ENCODE measurements at regions not wholly inside any gene's neighbourhood (a gene's known extent, or its start where the extent isn't known, plus 50 kb on each side); places are given as distances from the start of the nearest gene placed in this dataset.
A peak's percentile ranks its signal among the peaks of the same experiment; 100 is the strongest.
"Not testable (repeated sequence)": the region's sequence is repeated elsewhere in the genome, so short reads cannot be mapped to it uniquely, and the experiment has no call there.

DNA sequence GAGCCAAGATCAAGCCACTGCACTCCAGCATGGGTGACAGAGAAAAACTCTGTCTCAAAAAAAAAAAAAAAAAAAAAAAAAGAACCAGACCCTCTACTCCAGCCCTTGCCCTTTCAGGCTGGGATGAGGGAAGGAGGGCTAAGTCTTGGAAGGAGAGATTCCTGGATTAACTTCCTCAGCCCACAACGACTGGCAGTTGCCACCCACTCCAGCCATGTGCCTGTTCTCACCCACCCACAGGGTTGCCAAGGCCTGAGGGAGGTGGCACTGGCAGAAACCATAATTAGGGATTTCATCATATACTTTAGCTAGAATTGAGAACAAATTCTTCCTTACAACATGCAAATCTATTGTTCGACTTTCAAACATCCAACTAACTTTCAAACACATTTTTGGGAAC is 87.8 kb upstream of the SLC30A5 start:
- no peak for DNase-seq

DNA sequence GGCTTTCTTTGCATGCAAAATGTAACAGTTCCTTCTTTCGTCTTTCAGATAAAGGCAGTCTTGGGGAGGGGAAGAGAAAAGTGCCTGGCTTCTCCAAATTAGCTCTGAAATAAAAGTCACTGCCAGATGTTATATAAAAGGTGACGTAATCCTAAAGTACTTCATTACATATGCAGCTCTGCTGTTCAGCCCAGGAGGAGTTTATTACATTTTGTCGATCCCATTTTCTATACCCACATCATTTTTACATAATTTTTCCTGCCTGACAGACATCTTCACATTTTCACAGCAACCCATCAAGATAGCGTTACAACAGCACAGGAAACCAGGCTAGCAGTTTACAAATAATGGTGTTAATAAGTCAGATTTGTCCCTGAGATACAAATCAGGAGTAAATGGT is 86.7 kb upstream of the SLC30A5 start:
- no peak for DNase-seq

DNA sequence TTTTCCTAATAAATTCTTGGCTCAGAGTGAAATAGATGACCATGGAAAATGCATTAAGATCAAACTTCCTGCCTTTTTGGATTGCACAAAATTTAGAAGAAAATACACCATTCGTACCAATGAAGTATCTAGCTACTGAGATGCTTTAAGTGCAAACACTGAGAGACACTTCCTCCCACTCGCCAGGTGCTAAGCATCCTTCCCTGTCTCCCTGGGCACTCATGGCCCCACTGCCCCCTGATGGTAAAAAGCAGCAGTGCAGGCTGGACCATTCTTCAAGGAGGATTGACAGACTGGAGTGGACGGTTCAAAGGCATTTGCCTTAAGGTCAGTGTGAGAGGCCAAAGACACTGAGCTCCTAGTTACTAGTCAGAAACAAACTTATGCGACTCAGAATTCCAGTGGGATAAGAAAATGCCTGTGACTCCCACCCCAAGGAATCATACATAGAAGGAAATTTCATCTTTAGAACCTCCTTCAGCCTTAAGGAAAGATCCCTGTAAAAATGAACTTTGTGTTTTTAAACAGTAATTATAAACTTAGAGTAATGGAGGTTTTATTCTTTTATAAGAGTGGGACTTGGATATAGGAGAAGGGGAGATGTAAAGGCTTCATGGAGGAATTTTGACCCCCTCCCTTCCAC is 86.0 kb upstream of the SLC30A5 start:
- DNase-seq, result peak; percentile 52

DNA sequence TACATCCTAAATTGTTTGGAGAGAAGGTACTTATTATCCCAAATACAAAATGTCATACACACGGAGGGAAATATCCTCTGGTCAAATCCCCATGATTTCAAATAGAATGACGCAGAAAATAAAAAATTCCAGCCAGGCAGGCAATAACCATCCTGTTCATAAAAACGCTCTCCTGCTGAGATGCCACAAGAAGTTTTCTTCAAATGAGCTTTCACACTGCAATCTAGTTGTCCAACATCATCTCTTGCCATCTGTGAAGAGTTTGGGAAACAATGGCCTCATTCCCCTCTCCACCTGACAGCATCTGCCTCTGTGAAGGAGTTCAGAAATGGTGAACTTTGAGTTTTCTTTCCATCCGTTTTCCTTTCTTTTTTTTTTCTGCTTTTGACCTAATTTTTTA is 83.3 kb upstream of the SLC30A5 start:
- DNase-seq, result no peak

DNA sequence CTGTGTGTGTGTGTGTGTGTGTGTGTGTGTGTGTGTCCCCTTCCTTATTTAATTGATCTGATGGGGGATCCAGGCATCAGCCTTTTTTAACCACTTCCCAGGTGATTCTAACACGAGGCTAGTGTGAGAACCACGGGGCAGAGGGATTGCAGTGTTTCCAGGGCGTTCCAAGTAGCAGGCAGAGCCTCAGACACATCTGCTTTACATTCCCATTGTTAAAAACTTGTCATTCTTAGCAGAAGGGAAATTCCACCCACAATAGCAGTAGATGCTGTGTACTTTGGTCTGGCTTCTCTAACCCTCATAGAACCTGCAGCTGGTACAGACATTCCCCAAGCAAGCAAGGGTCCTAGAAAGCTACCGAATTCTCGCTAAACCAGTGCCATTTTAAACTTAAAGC is 81.9 kb upstream of the SLC30A5 start:
- DNase-seq, result no peak

DNA sequence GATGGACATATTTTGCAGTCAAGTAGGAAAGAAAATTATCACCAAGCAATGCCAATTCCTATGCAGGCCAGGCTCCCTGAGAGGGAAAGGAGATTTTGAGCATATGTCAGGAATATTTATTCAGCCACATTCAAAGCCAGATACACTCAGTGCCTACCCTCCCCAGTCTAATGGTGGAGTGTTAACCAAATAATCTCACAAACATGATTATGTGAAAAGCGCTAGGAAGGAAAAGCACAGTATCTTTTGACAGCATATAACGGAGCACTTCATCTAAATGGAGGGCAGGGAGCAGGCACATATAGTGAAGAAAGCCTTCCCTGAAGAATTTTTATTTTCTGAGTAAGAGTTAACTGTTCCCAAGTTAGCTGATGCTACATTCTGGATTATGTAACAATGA is 80.3 kb upstream of the SLC30A5 start:
- no peak for DNase-seq

DNA sequence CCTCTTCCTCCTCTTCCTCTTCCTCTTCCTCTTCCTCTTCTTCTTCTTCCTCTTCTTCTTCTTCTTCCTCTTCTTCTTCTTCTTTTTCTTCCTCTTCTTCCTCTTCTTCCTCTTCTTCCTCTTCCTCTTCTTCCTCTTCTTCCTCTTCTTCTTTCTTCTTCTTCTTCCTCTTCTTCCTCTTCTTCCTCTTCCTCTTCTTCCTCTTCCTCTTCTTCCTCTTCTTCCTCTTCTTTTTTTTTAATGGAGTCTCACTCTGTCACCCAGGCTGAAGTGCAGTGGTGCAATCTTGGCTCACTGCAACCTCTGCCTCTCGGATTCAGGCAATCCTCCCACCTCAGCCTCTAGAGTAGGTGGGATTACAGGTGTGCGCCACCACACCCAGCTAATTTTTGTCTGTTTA is 79.8 kb upstream of the SLC30A5 start:
- DNase-seq, result not testable (repeated sequence)

DNA sequence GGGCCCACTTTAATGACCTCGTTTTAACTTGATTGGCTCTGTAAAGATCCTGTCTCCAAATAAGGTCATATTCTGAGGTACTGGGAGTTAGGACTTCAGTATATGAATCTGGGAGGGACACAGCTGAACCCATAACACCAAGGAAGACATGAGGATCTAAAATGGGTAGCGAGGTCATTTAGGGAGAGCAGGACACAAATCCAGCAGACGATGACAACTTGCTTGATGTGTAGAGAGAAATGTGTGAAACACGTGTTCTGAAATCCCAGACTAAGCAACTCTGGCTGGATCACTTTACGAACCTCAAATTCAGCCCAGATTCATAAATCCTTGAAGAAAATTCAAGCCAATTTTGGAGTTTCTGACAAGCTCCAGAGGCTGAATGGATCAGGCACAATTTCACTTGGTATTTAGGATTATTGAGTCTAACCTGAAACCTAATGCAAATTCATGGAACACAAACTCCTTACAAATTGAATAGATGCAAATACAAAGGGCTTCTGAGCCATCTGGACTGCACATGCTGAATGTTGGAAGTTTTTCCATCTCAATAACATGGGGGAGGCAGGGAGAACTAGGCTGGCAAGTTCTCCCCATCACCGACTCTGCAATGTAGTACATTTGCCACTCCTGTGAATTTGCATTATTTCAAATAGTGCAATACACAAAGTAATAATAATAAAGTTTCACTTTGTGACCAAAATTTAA is 74.0 kb upstream of the SLC30A5 start:
- DNase-seq, result no peak

DNA sequence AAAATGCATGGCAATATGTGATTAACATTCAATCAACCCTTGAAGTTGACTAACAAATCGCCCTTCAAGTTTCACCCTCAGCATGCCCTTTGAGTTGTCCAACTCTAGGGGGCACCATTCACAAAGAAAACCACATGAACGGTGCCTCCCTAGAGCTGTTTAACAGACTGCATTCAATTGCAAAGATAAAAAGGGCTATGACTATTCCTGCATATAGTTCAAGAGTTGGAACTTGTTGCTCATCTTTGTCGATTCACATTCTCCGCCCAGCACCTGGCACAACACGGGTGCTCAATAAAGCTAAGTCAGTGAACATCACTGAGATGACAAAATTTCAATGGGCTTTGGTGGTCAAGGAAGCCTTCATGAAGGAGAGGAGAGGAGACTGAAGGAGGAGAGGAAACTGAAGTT is 69.6 kb upstream of the SLC30A5 start:
- peak; percentile 71 for DNase-seq

DNA sequence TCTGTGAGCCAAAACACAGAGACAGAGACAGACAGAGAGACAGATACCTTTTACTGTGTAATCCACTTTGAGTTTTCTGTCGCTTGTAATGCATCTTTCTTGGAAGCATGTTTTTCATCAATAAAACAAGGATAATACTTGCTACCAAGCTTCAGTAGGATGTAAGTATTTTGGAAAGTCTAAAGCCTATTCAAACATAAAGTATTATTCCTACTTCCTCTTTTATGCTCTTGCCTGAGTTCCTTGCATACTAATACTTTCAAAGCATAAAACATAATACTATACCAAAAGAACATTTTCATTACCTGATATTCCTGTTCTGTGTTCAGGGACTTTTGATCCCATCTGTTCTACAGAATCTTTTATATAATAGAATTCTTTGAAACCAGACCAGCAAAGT is 64.5 kb upstream of the SLC30A5 start:
- no peak for DNase-seq

DNA sequence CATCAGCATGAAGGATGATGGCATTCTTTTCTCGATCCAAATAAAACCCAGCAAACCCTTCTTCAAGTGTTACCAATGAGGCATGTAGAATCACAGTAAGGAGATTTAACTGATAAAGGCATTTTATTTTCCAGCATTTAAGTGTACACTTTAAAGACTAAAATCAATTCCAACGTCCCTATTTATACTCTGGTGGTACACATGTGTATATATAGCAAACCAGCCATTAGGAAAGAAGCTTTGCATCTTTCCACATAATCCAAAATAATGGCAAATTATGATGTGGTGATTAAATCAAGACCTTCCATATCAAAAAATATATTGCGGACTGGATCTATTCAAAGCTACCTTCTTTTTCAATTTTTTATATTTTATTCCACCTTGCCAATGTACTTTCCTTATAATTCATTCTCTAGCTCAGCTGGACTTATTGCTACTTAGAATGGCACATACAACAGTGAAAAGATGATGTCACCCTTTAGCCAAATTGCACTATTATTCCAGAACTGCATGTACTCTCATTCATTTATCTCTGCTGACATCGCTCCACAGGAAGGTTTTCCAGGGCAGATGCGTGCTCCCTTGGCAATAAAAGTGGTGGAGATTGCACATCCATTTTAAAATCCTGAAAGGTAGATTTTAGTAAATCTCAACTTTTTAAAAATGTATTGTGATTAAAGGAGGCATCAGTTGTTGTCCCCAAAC is 63.3 kb upstream of the SLC30A5 start:
- DNase-seq, result no peak

DNA sequence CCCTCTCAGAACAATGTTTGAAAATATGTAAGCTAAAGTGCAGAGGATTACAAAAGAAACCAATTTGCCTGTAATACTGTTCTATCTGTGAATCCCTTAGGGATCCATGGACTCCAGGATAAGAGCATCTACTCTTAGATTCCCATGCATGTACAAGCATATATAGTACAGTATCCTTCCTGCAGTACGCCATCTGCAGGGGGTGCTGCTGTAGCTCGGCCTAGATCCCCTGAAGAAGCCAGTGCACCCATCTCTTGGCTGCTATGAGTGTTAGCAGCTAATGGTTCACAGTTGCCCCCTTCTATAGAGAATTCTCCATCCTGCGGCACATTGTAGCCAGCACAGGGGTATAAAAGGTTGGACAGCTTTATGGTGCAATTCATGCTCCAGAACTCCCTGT is 61.8 kb upstream of the SLC30A5 start:
- no peak for DNase-seq

DNA sequence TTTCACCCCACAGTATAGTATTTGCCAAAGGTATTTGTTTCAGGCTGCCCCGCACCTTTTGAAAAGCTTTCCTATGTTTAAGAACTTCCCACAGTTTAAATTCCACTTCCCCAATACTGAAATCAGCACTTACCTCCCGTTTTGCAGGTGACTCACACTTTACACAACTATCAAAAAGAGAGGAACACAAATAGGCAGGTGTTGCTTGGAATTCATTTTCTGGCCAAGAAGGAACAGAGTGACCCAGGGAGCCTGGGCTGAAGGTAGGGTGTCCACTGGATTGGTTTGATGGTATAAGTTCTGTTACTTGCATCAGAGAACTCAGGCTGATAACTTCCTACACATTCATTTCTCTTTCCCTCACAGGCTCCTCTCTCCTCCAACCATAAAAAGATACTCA is 60.1 kb upstream of the SLC30A5 start:
- DNase-seq, result no peak

DNA sequence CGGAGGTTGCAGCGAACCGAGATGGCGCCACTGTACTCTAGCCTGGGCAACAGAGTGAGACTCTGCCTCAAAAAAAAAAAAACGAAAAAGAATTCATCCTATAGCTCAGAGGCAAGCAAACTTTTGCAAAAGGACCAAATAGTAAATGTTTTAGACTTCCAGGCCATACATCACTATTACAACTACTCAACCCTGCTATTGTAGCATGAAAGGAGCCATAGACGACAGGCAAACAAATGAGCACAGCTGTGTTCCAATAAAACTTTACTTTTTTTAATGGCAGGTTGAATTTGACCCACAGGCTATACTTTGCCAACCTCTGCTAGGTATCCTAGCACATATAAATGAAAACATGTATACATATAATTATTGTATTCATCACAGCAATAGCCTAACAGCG is 58.9 kb upstream of the SLC30A5 start:
- no peak for DNase-seq

DNA sequence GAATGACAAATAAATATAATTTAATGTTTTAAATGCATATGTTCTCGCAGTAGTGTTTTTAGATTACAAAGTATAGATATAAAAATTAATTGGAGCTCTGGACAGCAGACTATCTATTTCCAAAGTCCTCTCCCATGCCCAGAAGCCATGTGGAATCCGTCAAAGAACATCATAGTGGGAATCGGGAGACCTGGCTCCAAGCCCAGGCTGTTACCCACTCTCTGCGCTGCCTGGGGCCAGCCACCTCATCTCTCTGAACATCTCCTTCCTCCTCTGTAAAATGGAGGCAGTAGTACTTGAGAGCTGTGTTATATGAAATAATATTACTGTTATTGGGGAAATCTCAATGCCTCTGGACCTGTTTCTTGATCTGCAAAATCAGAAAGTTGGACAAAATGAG is 58.1 kb upstream of the SLC30A5 start:
- DNase-seq, result no peak

DNA sequence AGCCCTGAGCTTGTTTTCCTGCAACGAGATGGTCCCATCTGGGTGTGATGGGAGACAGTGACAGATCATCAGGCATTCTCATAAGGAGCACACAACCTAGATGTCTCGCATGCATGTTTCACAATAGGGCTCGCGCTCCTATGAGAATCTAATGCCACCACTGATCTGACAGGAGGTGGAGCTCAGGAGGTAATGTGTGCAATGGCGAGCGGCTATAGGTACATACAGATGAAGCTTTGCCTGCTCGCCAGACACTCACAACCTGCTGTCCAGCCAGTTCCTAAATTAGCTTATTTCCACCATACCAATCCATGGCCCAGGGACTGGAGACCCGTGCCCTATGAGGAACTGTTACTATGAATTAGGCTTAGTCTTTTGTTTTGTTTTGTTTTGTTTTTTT is 55.3 kb upstream of the SLC30A5 start:
- no peak for DNase-seq

DNA sequence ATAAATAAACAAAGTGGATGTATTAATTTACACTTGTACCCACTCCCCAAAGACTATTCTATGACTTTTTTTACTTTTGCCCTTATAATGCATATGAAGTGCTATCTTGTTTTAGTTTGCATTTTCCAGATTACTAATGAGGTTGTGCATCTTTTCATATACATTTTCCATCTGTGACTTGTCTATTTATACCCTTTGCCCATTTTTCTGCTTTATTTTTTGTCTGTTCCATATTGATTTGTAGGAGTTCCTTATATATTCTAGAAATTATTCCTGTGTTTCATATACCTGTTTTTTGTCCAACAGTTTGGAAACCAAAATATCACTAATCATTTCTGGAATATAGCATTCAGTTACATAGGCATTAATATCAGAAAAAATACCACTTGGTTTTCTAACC is 54.0 kb upstream of the SLC30A5 start:
- DNase-seq, result no peak

DNA sequence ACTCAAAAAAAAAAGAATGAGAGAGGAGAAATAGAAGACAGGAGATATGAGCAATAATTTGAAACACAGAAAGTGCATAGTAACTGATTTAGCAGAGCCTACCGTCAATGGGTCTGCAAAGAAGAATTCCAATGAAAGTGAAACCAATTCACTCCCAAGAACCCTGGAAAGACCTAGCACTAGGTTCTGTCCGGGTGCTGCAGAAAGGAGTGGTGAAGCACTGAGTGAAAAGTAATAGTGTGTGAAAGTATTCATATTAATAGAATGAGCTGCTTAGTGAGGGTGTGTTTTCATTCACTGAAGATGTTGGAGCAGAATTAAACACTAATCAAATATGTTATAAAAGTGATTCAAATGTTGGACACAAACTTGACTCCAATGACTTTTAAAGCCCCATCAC is 51.3 kb upstream of the SLC30A5 start:
- no peak for DNase-seq

DNA sequence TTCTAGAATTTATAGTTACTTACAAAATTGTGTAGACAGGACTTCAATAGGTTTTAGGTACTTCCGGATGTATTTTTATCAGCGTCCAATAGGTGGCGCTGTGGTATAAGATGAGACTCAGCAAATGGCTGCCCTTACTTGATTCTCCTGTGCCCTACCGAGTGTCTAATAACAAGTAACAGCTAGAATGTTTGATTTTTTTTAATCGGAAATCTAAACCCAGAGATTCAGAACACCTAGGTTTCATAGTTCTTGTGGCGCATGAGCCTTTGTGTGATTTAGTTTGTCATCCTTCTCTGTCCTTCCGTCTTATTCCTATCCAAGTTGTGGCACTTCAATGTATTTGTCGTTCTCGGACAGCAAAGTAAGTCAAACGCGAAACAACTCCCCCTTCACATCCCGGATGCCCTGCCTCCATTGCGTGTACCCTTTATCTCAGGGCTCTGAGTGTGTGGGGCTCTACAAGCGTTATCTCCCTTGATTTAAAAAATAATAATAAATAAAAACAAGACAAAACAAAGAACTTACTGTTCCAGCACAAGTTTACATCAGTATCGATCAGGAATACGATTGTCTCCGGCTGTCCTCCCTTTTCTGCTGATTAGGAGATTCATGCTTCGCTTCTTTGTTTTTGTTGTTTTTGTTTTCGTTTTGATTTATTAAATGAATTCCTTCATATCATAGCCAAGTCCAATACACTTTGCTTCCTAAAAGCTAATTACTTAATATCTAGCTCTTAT is 50.7 kb upstream of the SLC30A5 start:
- peak; percentile 96 for DNase-seq

DNA sequence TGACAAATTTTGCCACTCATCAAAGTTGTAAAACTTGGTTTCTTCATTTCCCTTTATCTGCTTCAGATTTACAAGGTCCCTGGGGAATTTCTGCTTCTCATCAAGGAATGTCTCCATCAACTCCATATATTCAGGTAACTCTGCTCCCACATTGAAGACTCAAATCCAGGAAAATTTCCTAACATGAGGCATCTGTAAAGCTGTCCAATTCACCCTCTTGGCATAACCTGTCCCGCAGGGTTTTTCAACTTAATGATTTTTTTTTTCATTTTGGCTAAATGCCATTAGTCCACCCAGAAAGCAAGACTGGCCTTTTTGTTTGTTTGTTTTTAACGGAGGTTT is 50.2 kb upstream of the SLC30A5 start:
- no peak for DNase-seq
